ENCODE measurements at regions not wholly inside any gene's neighbourhood (a gene's known extent, or its start where the extent isn't known, plus 50 kb on each side); places are given as distances from the start of the nearest gene placed in this dataset.
"Not testable (repeated sequence)": the region's sequence is repeated elsewhere in the genome, so short reads cannot be mapped to it uniquely, and the experiment has no call there.

DNA sequence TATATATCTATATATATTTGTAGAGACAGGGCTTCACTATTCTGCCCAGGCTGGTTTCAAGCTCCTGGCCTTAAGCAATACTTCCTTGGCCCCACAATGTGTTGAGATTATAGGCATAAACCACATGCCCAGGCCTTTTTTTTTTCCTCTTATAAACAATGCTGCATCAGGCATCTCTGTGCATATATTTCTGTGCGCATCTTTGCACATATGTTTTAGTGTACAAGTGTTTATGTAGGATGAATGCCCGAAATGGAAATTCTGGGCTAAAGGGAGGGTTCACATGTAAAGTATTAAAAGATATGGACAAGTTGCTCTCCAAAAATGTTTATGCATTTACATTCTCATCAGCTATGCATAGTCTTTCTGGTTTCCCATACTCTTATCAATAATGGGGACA is 183.2 kb upstream of the SPRED2 start:
- intact Hi-C loops (cut with micrococcal nuclease) = no loop called here

DNA sequence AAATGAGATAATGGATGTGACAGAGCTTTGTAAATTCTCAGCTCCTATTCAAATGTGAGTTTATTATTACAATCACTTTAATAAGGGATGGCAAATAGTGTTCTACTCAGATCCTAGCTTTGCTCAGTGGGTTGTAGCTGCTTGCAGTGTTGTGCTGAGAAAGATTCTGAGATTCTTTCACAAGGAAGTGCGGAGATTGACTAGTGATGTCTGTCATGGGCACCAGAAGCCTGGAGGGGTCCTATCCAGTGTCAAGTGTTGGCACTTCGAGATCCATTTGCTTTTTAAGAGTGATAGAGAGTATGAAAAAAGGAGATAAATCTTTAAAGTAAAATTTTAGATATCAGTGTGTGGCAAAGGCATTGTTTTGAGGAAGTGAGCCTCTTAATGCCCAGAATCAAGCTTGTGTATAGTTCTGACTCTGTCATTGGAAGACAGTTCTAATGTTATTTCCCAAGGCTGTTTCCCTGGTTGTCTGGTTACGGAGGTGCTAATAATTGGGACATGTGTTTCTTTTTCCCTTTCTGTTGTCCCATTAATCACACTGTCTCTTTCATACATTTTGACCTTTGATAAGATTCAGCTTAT is 181.7 kb upstream of the SPRED2 start:
- intact Hi-C loops (cut with micrococcal nuclease) = no loop called here

DNA sequence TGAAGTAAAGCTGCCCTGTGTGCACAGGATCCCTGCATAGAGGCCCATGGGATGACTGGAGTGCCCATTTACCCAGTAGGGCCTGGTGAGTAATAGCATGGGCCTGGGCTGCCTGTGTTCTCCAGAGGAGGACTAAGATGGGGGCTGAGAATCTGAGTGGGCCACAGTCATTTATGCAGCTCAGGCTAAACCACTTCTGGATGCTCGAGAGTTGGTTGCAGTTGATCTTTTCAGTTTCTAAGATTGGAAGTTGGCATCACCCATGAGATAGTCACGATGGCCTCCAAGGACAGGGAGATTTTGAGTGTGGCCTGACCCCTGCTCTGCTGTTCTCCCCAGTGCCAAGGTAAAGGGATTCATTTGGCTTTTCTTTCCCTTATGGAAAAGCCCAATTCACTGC is 179.1 kb upstream of the SPRED2 start:
- intact Hi-C loops (cut with micrococcal nuclease) = no loop called here

DNA sequence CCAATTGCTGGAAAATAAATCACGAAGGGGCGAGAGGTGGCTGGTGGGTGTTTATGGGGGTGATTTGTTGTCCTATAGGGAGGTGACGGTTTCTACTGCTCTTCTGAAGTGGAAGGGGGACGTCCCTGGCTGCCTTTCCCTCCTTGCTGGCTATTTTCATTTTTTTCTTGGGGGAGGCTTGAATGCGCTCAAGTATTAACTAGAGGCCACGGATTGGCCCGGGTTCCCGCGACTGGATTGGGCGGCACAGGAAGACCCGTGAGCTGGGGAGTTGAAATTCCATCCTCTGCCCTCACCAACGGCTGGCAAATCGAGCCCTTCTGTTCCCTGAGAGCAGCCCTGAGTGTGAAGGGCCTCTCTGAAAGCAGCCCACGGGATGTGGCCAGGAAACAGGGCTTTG is 176.5 kb upstream of the SPRED2 start:
- intact Hi-C loops (cut with micrococcal nuclease) = no loop called here

DNA sequence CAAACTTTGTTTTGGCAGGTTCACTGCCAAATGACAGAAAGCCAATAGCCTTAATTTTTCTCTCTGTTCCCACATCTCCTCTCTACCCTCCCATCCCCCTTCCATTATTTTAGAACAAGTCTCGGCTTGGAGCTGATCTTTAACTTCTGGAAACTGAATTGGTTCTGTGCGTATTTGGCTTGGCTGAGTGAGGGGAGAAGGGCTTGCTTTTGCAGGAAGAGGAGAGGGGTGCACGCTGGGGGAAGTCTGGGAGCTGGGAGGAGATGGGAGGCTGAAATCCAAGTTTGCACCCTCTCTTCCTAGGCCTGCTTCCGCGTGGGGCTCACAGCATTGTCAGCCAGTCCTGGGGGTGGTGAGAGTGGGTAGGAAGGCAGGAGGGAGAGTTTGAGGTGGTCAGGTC is 176.1 kb upstream of the SPRED2 start:
- intact Hi-C loops (cut with micrococcal nuclease) = no loop called here

DNA sequence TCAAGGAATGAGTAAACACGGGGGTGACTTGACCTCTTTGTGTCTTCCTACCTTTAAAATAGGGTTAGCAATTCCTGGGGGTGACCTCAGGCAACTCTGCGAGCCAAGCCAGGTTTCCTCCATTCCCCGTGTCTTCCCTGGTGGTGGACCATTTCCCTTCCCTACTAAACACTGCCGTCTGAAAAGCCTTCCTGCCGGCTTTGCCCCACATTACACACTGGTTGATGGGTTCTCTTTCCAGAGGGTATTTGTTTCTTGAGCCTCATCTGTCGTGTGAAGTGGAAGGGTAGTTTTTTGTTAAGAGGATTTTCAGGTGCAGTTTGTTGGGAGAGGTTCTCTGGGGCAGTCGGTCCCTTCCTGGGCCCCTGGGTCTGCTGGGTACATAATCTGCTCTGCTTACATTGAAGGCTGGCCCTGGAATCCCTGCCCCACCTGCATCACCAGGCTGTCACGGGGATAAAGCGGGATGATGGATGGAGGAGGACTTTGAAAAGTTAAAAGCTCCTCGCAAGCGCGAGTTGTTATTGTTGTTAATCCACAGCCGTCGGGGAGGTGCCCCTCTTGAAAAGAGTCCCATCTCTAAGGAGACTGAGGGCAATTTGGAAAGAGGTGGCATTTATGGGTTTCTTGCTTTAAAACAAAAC is 175.4 kb upstream of the SPRED2 start:
- intact Hi-C loops (cut with micrococcal nuclease) = no loop called here

DNA sequence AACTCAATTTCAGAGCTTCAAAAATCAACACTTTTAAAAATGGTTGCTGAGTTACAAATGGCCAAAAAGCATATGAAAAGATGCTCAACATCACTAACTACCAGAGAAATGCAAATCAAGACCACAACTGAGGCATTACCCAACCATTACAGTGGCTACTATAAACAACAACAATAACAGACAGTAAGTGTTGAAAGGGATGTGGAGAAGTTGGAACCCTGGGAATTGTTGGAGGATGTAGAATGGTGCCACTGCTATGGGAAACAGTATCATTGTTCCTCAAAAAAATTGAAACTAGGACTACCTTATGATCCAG is 173.3 kb upstream of the SPRED2 start:
- intact Hi-C loops (cut with micrococcal nuclease) = no loop called here

DNA sequence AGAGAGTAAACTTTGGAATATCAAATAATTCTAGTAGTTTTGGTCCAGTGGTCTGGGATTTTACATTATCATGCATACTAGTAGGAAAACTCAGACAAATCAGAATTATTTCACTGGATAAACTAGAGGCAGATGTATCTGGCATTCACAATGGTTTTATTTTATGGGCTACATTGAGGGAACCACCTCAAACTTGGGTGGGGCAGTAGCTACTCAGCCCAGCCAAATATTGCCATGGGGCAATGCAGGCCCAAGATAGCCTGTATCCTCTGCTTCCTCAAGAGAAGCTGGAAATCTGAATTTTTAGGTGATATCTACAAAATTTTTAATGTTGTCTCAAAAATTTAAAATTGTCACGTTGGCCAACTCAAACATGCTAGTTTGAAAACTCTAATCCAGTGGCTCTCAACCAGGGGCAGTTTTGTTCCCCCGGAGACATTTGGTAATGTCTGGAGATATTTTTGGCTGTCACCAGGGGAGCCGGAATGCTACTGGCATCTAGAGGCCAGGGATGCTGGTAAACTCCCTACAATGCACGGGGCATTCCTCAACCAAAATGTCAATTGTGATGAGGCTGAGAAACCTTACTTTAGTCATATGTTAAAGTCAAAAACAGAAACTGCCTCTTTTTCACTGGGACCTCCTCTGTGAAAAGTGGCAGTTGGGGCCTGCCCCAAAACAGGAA is 172.8 kb upstream of the SPRED2 start:
- intact Hi-C loops (cut with micrococcal nuclease) = no loop called here

DNA sequence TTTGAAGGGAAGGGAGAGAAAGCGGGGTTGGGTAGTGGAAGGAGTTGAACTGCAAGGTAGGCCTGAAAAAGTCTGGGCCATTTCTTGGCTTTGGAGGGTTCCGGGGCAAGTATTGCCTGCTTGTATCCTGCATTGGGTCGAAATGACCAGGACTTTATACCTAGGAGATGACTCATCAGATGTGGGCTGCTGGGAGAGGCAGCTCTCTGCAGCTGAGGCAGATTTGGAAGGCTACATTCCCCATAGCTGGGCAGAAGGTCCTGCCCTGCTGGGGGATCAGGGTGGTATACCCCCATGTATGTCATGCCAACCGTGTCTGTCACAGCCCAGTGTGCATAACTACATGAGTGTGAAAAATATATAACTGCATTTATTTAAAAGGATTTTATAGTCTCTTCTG is 171.8 kb upstream of the SPRED2 start:
- intact Hi-C loops (cut with micrococcal nuclease) = no loop called here

DNA sequence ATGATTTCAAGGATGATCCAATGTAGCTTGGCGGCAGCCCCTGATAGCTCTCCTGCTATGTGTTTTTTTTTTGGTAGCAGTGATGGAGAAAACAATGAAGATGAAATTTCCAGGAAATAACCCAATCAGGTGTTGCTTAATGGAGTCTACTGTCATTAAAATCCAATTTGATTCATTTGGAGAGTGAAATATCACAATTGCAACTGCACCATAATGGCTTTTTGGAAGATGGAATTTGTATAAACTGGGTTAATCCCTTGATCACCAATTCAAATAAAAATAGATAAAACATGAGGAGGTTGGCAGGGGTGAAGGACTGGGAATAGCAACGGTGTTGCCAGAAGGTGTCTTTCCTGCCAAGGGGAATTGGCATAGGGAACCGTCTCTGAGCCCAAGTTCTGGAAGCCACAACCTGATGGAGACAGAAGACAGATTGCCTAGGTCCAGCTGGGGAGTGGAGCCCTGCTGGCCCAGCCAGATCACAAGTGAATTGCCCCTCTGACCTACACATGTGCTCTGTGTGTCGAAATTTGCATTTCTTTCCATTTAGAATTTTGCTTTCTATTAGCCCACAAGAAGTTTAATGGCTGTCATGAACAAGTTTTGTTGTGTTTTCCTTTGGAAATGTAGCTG is 170.3 kb upstream of the SPRED2 start:
- intact Hi-C loops (cut with micrococcal nuclease) = no loop called here

DNA sequence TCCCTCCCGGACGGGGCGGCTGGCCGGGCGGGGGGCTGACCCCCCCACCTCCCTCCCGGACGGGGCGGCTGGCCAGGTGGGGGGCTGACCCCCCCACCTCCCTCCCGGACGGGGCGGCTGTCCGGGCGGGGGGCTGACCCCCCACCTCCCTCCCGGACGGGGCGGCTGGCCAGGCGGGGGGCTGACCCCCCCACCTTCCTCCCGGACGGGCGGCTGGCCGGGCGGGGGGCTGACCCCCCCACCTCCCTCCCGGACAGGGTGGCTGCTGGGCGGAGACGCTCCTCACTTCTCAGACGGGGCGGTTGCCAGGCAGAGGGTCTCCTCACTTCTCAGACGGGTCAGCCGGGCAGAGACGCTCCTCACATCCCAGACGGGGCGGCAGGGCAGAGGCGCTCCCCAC is 168.5 kb upstream of the SPRED2 start:
- intact Hi-C loops (cut with micrococcal nuclease) = not testable (repeated sequence)

DNA sequence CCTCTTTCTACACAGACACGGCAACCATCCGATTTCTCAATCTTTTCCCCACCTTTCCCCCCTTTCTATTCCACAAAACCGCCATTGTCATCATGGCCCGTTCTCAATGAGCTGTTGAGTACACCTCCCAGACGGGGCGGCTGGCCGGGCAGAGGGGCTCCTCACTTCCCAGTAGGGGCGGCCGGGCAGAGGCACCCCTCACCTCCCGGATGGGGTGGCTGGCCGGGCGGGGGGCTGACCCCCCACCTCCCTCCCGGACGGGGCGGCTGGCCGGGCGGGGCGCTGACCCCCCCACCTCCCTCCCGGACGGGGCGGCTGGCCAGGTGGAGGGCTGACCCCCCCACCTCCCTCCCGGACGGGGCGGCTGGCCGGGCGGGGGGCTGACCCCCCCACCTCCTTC is 168.0 kb upstream of the SPRED2 start:
- intact Hi-C loops (cut with micrococcal nuclease) = not testable (repeated sequence)

DNA sequence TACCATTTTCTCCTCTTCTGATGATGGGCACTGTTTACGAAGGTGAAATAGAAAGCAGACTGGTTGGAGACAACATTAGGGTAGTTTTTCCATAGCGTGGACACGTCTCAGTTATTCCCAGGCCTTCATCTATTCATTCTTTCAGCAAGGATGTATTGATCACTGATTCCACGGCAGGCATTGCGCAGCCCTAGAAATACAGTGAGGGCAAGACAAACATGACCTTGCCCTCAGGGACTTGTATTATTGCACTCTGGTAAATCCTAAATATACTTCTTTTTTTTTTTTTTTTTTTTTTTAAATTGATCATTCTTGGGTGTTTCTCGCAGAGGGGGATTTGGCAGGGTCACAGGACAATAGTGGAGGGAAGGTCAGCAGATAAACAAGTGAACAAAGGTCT is 167.3 kb upstream of the SPRED2 start:
- intact Hi-C loops (cut with micrococcal nuclease) = no loop called here

DNA sequence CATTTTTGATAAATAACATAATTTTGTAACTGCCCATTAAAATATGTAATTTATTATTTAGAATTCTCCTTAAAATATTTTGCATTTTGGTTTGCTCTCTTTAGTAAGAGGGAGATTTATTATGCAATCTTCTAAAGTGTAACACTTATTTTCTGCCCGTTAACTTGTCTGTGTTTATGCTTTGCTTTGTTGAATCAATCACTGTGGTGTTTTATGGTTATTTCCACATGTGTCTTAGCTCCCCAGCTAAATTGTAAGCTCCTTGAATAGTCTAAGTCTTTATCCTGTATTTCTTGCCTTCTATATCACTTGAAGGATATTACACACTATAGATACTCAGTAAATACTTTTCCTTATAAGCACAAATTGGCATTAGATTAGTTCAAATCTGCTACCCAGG is 166.6 kb upstream of the SPRED2 start:
- intact Hi-C loops (cut with micrococcal nuclease) = no loop called here

DNA sequence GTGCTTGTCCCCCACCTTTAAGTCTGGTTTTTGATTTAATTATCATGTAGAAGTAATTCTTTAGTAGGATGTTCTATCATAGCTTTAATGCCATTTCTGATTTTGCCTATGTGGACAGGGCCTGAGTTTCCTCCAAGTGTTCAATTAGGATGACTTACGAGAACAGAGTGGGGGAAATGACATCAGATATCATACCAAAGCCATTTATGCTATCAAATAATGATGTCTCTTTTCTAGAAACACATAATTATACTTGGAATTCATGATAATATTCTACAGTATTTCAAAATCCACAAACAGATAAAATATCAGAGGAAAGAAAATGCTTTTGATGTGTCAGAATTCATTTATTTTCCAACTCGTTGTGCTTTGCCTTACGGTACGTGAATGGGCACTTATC is 165.9 kb upstream of the SPRED2 start:
- intact Hi-C loops (cut with micrococcal nuclease) = no loop called here

DNA sequence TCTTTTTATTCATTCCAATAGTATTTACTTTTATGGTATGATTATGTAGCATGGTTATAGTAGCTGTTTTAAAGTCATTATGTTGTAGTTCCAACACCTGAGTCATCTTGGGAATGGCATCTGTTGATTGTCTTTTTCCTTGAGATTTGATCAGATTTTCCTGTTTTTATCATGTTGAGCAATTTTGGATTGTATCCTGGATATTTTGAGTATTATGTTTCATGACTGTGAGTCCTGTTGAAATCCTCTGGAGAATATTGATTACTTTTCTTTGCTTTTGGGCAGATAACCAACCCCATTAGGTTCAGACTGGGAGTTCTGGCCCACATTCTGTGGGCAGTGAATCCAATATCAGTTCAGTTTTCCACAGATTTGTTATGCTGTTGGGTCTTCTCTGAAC is 163.2 kb upstream of the SPRED2 start:
- intact Hi-C loops (cut with micrococcal nuclease) = no loop called here

DNA sequence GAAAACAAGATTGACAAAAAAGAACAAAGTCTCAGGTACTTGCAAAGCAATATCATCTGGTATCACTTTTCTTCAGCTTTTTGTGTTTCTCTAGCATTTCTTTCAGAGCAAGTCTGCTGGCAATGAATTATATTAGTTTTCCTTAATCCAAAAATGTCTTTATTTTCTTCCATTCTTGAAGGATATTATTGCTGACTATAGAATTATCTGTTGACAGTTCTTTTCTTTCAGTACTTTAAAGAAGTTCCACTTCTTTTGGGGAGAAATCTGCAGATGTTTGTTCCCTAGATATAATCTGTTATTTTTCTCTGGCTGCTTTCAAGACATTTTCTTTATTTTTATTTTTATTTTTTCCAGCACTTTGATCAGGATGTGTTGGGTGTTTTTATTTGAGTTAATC is 161.8 kb upstream of the SPRED2 start:
- intact Hi-C loops (cut with micrococcal nuclease) = no loop called here

DNA sequence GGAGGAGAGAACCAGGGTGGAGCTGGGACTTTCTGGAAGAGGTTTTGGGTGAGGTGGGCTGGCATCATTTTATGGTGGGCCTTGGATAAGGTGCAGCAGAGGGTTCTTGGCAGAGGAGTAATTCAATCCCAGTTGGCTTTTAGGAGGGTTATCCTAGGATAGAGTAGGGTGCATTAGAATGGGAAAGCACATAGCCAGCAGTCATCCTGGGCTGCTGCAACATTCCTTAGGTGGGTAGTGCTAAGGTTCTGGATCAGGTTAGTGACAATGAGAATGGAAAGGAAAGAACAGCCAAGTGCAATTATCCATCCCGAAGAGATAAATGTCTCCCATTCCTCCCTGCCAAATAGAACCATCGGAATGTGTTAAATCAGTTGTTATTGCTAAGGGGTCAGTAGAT is 157.3 kb upstream of the SPRED2 start:
- intact Hi-C loops (cut with micrococcal nuclease) = no loop called here

DNA sequence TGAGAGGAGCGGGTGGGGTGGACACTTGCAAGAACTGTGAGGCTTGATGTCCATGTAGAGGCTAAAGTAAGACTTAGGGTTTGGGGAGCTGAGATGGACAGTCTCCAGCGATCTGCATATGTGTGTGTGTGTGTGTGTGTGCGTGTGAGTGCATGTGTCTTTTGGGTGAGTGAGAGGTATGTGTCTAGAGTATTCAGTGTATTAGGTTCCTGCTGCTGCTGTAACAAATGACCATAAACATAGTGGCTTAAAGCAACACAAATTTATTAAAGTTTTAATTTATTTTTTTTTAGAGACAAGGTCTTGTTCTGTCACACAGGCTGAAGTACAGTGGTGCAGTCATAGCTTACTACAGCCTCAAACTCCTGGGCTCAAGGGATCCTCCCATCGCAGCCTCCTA is 155.4 kb upstream of the SPRED2 start:
- intact Hi-C loops (cut with micrococcal nuclease) = no loop called here

DNA sequence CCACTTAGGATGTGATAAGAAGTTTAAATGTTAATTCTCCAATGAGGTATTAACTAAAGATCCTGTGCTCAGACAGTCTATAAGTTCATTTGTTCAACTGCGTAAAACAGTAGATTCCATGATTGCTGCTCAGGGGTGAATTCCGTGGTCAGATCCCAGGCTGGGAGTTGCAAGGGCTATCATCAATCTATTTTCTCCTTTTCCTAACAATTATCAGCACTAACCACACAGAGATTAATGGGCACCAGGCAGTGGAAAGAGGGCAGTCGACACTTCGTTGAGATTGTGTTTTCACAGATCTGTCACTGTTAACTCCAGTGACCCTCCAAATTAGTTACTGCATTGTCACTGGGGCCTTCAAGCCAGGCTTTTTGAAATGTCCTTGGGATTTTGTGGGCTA is 154.1 kb upstream of the SPRED2 start:
- intact Hi-C loops (cut with micrococcal nuclease) = no loop called here

DNA sequence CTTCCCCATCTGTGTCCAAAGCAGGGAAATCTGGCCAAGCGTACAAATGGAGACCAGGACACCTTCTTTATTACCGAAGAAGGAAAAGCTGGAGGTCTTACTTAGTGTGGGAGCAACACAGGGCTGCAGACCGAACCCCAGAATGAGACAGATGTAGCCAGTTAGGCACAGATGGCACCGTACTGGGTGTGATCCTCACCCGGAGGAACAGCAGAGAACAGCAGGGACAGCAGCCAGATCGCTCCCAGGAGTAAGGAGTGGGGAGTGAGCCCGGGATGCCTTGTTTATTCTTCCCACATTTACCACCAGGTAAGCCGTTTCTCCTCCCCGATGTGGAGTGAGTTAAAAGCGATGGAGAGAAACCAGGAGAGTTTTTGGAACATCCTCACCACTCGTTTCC is 150.7 kb upstream of the SPRED2 start:
- intact Hi-C loops (cut with micrococcal nuclease) = no loop called here

DNA sequence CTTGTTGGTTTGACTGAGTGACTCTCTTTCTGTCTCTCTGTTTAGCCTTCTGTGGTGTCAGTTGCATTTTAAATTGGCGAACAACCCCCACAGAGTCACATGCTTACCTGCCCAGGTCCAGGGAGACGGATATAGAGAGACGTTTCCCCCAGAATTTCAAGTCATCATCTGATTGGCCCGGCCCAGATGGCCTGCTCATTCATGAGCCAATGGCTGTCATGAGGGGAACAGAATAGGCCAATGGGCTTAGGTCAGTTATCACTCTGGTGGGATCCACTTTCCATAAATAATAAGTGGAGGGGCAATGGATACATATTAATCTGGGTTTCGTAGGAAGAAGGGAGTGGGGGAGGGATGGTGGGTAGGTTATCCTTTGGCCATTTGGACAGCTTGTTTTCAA is 150.0 kb upstream of the SPRED2 start:
- intact Hi-C loops (cut with micrococcal nuclease) = no loop called here

DNA sequence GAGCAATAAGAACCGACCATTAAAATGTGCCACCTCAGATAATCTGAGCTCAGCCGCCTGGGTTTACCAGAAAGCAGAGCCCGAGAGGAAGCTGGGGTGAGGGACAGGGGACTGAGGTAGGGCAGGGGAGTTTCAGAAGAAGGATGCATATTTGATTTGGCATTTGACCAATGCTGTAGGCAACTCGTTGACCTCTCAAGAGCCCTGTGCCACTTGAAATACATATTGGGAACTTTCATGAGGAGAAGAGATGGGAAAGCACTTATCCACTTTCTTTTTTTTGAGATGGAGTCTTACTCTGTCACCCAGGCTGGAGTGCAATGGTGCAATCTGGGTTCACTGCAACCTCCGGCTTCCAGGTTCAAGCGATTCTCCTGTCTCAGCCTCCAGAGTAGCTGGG is 148.4 kb upstream of the SPRED2 start:
- intact Hi-C loops (cut with micrococcal nuclease) = no loop called here

Measured in T-helper 2 cell treated with Interferon-gamma antibody and Interleukin-4, amounts not matched to agents 100 ng/mL and 5 ng/mL, for 36 hours (primary cell).